ENCODE measurements at regions not wholly inside any gene's neighbourhood (a gene's known extent, or its start where the extent isn't known, plus 50 kb on each side); places are given as distances from the start of the nearest gene placed in this dataset.
A peak's percentile ranks its signal among the peaks of the same experiment; 100 is the strongest.

GRCh38 chr17:27230996-27231395 is 62.9 kb upstream of the WSB1 start:
- H3K27me3 Mint-ChIP-seq: no peaks in the 10 kb centered on the region
- Histone ChIP-seq H3K36me3 (ENCODE audit: insufficient read depth, low read length) (no peaks in the 10 kb centered on the region), H3K9me3 (ENCODE audit: low read length) (no peaks in the 10 kb centered on the region), H3K4me1 (ENCODE audit: insufficient read depth, low read length) (no peaks in the 10 kb centered on the region), H3K4me3 (ENCODE audit: low read length) (no peak overlapping the region), H3K27me3 (ENCODE audit: insufficient read depth, low read length, poor library complexity, severe bottlenecking) (no peaks in the 10 kb centered on the region), H3K27ac (ENCODE audit: low read depth, low read length) (no peak overlapping the region)
- H3K4me3 Mint-ChIP-seq: no peak overlapping the region
- no peaks in the 10 kb centered on the region for H3K4me1 Mint-ChIP-seq
- no peaks in the 10 kb centered on the region for H3K36me3 Mint-ChIP-seq
- DNase-seq: no peak
- CTCF ChIA-PET: no interaction called here
- peak overlapping the region in 1 of 8 donors; percentile 23 for H3K27ac Mint-ChIP-seq
- no peaks in the 10 kb centered on the region for H3K9me3 Mint-ChIP-seq
- POLR2A ChIA-PET: no interaction called here

- Histone ChIP-seq H3K36me3 (ENCODE audit: insufficient read depth, low read length) (no peaks in the 10 kb centered on the region), H3K27me3 (ENCODE audit: insufficient read depth, low read length, poor library complexity, severe bottlenecking) (no peaks in the 10 kb centered on the region), H3K9me3 (ENCODE audit: low read length) (no peaks in the 10 kb centered on the region), H3K4me1 (ENCODE audit: insufficient read depth, low read length) (no peaks in the 10 kb centered on the region), H3K27ac (ENCODE audit: low read depth, low read length) (no peak overlapping the region), H3K4me3 (ENCODE audit: low read length) (no peak overlapping the region)
- Mint-ChIP-seq H3K4me3 (no peak overlapping the region), H3K27ac (no peak overlapping the region), H3K4me1 (no peaks in the 10 kb centered on the region), H3K27me3 (no peaks in the 10 kb centered on the region), H3K9me3 (no peaks in the 10 kb centered on the region), H3K36me3 (no peaks in the 10 kb centered on the region)
- POLR2A ChIA-PET: no interaction called here
- CTCF ChIA-PET: interaction anchor here (1.4 kb wide), 1 partner anchor 101 kb away, joined by 3 read pairs; no protein-coding TSS in a partner anchor
- DNase-seq: no peak
These were observed 61.6 kb upstream of the WSB1 start for GRCh38 chr17:27232328-27232727.

- H3K4me1 ChIP-seq (ENCODE audit: insufficient read depth, low read length): no peaks in the 10 kb centered on the region
- Mint-ChIP-seq H3K4me1 (no peaks in the 10 kb centered on the region), H3K4me3 (no peak overlapping the region), H3K9me3 (no peaks in the 10 kb centered on the region), H3K27me3 (no peaks in the 10 kb centered on the region), H3K27ac (no peak overlapping the region), H3K36me3 (no peaks in the 10 kb centered on the region)
- POLR2A ChIA-PET: no interaction called here
- H3K4me3 ChIP-seq (ENCODE audit: low read length): no peak overlapping the region
- no peaks in the 10 kb centered on the region for H3K27me3 ChIP-seq (ENCODE audit: insufficient read depth, low read length, poor library complexity, severe bottlenecking)
- no peak for DNase-seq
- H3K27ac ChIP-seq (ENCODE audit: low read depth, low read length): no peak overlapping the region
- H3K36me3 ChIP-seq (ENCODE audit: insufficient read depth, low read length): no peaks in the 10 kb centered on the region
- H3K9me3 ChIP-seq (ENCODE audit: low read length): no peaks in the 10 kb centered on the region
- CTCF ChIA-PET: interaction anchor here (1.4 kb wide), 1 partner anchor 100 kb away, joined by 3 read pairs; no protein-coding TSS in a partner anchor
These were observed 60.9 kb upstream of the WSB1 start for GRCh38 chr17:27233059-27233458.

- Mint-ChIP-seq H3K27ac (no peak overlapping the region), H3K27me3 (no peaks in the 10 kb centered on the region), H3K4me1 (no peaks in the 10 kb centered on the region), H3K36me3 (no peaks in the 10 kb centered on the region), H3K4me3 (no peak overlapping the region), H3K9me3 (no peaks in the 10 kb centered on the region)
- no peak for DNase-seq
- Histone ChIP-seq H3K9me3 (ENCODE audit: low read length) (no peaks in the 10 kb centered on the region), H3K4me1 (ENCODE audit: insufficient read depth, low read length) (no peaks in the 10 kb centered on the region), H3K27ac (ENCODE audit: low read depth, low read length) (no peak overlapping the region), H3K27me3 (ENCODE audit: insufficient read depth, low read length, poor library complexity, severe bottlenecking) (no peaks in the 10 kb centered on the region), H3K36me3 (ENCODE audit: insufficient read depth, low read length) (no peaks in the 10 kb centered on the region), H3K4me3 (ENCODE audit: low read length) (no peak overlapping the region)
- ChIA-PET CTCF (interaction anchor here (1.2 to 1.4 kb wide), 2 partner anchors 12 to 99 kb away, joined by 3 read pairs; no protein-coding TSS in a partner anchor), POLR2A (no interaction called here)
These were observed 60.1 kb upstream of the WSB1 start for GRCh38 chr17:27233776-27234175.

GRCh38 chr17:27236717-27237315 is 57.1 kb upstream of the WSB1 start:
- Mint-ChIP-seq H3K4me1 (no peaks in the 10 kb centered on the region), H3K27me3 (peaks cover 0 to 2% of the 10 kb centered on the region in 2 donors), H3K27ac (no peak overlapping the region), H3K4me3 (no peak overlapping the region), H3K9me3 (no peaks in the 10 kb centered on the region), H3K36me3 (no peaks in the 10 kb centered on the region)
- Histone ChIP-seq H3K36me3 (ENCODE audit: insufficient read depth, low read length) (no peaks in the 10 kb centered on the region), H3K4me3 (ENCODE audit: low read length) (no peak overlapping the region), H3K4me1 (ENCODE audit: insufficient read depth, low read length) (no peaks in the 10 kb centered on the region), H3K27ac (ENCODE audit: low read depth, low read length) (no peak overlapping the region), H3K9me3 (ENCODE audit: low read length) (no peaks in the 10 kb centered on the region), H3K27me3 (ENCODE audit: insufficient read depth, low read length, poor library complexity, severe bottlenecking) (no peaks in the 10 kb centered on the region)
- DNase-seq: peak; percentile 51 to 80 (median 63)
- POLR2A ChIA-PET: interaction anchor here (1.1 to 1.5 kb wide), 2 partner anchors 58 to 96 kb away, joined by 6 to 7 read pairs; partner anchors contain the start of gene WSB1
- CTCF ChIA-PET: interaction anchor here (0.6 to 6.2 kb wide), 22 partner anchors 9 to 414 kb away, joined by 3 to 93 read pairs (median 6); partner anchors contain the start of gene WSB1

- Mint-ChIP-seq H3K27ac (no peak overlapping the region), H3K4me1 (no peaks in the 10 kb centered on the region), H3K36me3 (no peaks in the 10 kb centered on the region), H3K4me3 (no peak overlapping the region), H3K27me3 (peaks cover 2 to 4% of the 10 kb centered on the region in 2 donors), H3K9me3 (no peaks in the 10 kb centered on the region)
- DNase-seq: no peak
- H3K4me1 ChIP-seq (ENCODE audit: insufficient read depth, low read length): no peaks in the 10 kb centered on the region
- H3K9me3 ChIP-seq (ENCODE audit: low read length): no peaks in the 10 kb centered on the region
- ChIA-PET POLR2A (interaction anchor here (1.5 kb wide), 1 partner anchor 95 kb away, joined by 7 read pairs; no protein-coding TSS in a partner anchor), CTCF (interaction anchor here (0.8 to 6.2 kb wide), 15 partner anchors 11 to 413 kb away, joined by 3 to 93 read pairs (median 6); partner anchors contain the start of gene WSB1)
- H3K27me3 ChIP-seq (ENCODE audit: insufficient read depth, low read length, poor library complexity, severe bottlenecking): no peaks in the 10 kb centered on the region
- no peak overlapping the region for H3K27ac ChIP-seq (ENCODE audit: low read depth, low read length)
- no peaks in the 10 kb centered on the region for H3K36me3 ChIP-seq (ENCODE audit: insufficient read depth, low read length)
- H3K4me3 ChIP-seq (ENCODE audit: low read length): no peak overlapping the region
These were observed 56.0 kb upstream of the WSB1 start for GRCh38 chr17:27237890-27238289.

- Histone ChIP-seq H3K27me3 (ENCODE audit: insufficient read depth, low read length, poor library complexity, severe bottlenecking) (no peaks in the 10 kb centered on the region), H3K4me3 (ENCODE audit: low read length) (no peak overlapping the region), H3K27ac (ENCODE audit: low read depth, low read length) (no peak overlapping the region), H3K36me3 (ENCODE audit: insufficient read depth, low read length) (no peaks in the 10 kb centered on the region), H3K9me3 (ENCODE audit: low read length) (no peaks in the 10 kb centered on the region), H3K4me1 (ENCODE audit: insufficient read depth, low read length) (no peaks in the 10 kb centered on the region)
- Mint-ChIP-seq H3K27ac (no peak overlapping the region), H3K36me3 (no peaks in the 10 kb centered on the region), H3K4me3 (no peak overlapping the region), H3K4me1 (no peaks in the 10 kb centered on the region), H3K9me3 (no peaks in the 10 kb centered on the region), H3K27me3 (peaks cover 2 to 4% of the 10 kb centered on the region in 2 donors)
- ChIA-PET POLR2A (no interaction called here), CTCF (interaction anchor here (1.7 to 6.2 kb wide), 4 partner anchors 9 to 364 kb away, joined by 4 to 93 read pairs (median 54); no protein-coding TSS in a partner anchor)
- DNase-seq: no peak
These were observed 54.9 kb upstream of the WSB1 start for GRCh38 chr17:27239046-27239445.

- no peak overlapping the region for H3K4me3 Mint-ChIP-seq
- Histone ChIP-seq H3K4me1 (ENCODE audit: insufficient read depth, low read length) (no peaks in the 10 kb centered on the region), H3K4me3 (ENCODE audit: low read length) (no peak overlapping the region), H3K9me3 (ENCODE audit: low read length) (no peaks in the 10 kb centered on the region), H3K27ac (ENCODE audit: low read depth, low read length) (no peak overlapping the region), H3K27me3 (ENCODE audit: insufficient read depth, low read length, poor library complexity, severe bottlenecking) (no peaks in the 10 kb centered on the region), H3K36me3 (ENCODE audit: insufficient read depth, low read length) (no peaks in the 10 kb centered on the region)
- H3K9me3 Mint-ChIP-seq: no peaks in the 10 kb centered on the region
- POLR2A ChIA-PET: no interaction called here
- no peaks in the 10 kb centered on the region for H3K4me1 Mint-ChIP-seq
- no peaks in the 10 kb centered on the region for H3K36me3 Mint-ChIP-seq
- DNase-seq: no peak
- H3K27ac Mint-ChIP-seq: no peak overlapping the region
- peaks cover 2 to 4% of the 10 kb centered on the region in 2 donors for H3K27me3 Mint-ChIP-seq
- CTCF ChIA-PET: interaction anchor here (1.7 to 6.2 kb wide), 4 partner anchors 10 to 364 kb away, joined by 4 to 93 read pairs (median 31); no protein-coding TSS in a partner anchor
These were observed 54.3 kb upstream of the WSB1 start for GRCh38 chr17:27239584-27239983.
